Endothelial cell of umbilical vein (primary cell): ENCODE measurements at regions not wholly inside any gene's neighbourhood (a gene's known extent, or its start where the extent isn't known, plus 50 kb on each side); places are given as distances from the start of the nearest gene placed in this dataset.

Source experiments
- BruUV-seq: library from RNA; stranded (reverse); fragments of 400-500 nt; replicated peaks from 2 replicates; lab custom pipeline; 2021; lab: Mats Ljungman, UMichigan
- CTCF ChIA-PET: fragments of 300-600, 350-600 bp; sonication (Branson Sonifier 250); formaldehyde crosslinking; loops from one replicate; lab custom pipeline; 2021; ENCODE audit warnings: antibody characterized with exemption, inconsistent platforms; lab: Charles Lee
- POLR2A ChIA-PET: fragments of 300-600, 350-600 bp; sonication (Branson Sonifier 250); formaldehyde crosslinking; loops from one replicate; lab custom pipeline; 2021; ENCODE audit warnings: antibody characterized with exemption, inconsistent platforms; lab: Charles Lee
- DNase-seq: peaks from one replicate; pipeline ENCODE4 v3.0.0-alpha.2; 2011; ENCODE audit warnings: low read depth, low spot score
- FAIRE-seq: peaks from 2 replicates; lab custom pipeline; 2011; peaks lifted over from hg19 to GRCh38; lab: Jason Lieb, UNC
- H2AFZ ChIP-seq: 2 replicates; pipeline ENCODE4 v1.6.0; 2012; ENCODE audit warnings: low read depth, low read length, control low read depth, inconsistent platforms
- H3K27ac ChIP-seq: 2 replicates; pipeline ENCODE4 v1.5.1; 2011; ENCODE audit warnings: low read depth, mild to moderate bottlenecking, control low read depth, low read length, moderate library complexity; ENCODE audit not compliant: insufficient read depth
- H3K27me3 ChIP-seq, 2 experiments: 2 replicates each; pipeline versions ENCODE4 v1.6.0 to v1.6.1; 2011; ENCODE audit warnings: low read length in 2 of 2, mixed read lengths in 1 of 2; ENCODE audit not compliant: control insufficient read depth in 2 of 2, insufficient read depth in 2 of 2
- H3K36me3 ChIP-seq, 2 experiments: 2 replicates in 1 of 2; 3 replicates in 1 of 2; pipeline ENCODE4 v1.5.1; 2011; ENCODE audit warnings: low read length in 2 of 2, mild to moderate bottlenecking in 1 of 2, moderate library complexity in 1 of 2; ENCODE audit not compliant: control insufficient read depth in 2 of 2, insufficient read depth in 2 of 2; ENCODE audit errors: extremely low read depth in 1 of 2
- H3K4me1 ChIP-seq: 3 replicates; pipeline ENCODE4 v1.5.1; 2011; ENCODE audit warnings: mild to moderate bottlenecking, low read length; ENCODE audit not compliant: control insufficient read depth, insufficient read depth; ENCODE audit errors: extremely low read depth
- H3K4me2 ChIP-seq: 2 replicates; pipeline ENCODE4 v1.6.1; 2011; ENCODE audit warnings: low read length, control low read depth, mixed read lengths; ENCODE audit not compliant: insufficient read depth
- H3K4me3 ChIP-seq, 3 experiments: fragments of 200-600 bp in 1 of 3; sonication (generic), shearing (Covaris generic) in 1 of 3; replicated peaks in 1 of 3; 2 replicates each; pipeline ENCODE4 v1.5.1; 2011 to 2016; ENCODE audit warnings: control low read depth in 3 of 3, low read length in 3 of 3, mild to moderate bottlenecking in 2 of 3, inconsistent platforms in 1 of 3, low read depth in 1 of 3, moderate library complexity in 1 of 3; ENCODE audit not compliant: insufficient read depth in 1 of 3
- H3K79me2 ChIP-seq: 2 replicates; pipeline ENCODE4 v1.6.0; 2012; ENCODE audit warnings: low read length, inconsistent platforms; ENCODE audit not compliant: control insufficient read depth, insufficient read depth
- H3K9ac ChIP-seq: replicated peaks from 2 replicates; pipeline ENCODE3; 2011; ENCODE audit warnings: low read length, control low read depth; ENCODE audit not compliant: insufficient read depth; ENCODE audit errors: extremely low read depth
- H3K9me1 ChIP-seq: replicated peaks from 3 replicates; pipeline ENCODE4 v1.6.0; 2011; ENCODE audit warnings: mild to moderate bottlenecking, low read length; ENCODE audit not compliant: control insufficient read depth, insufficient read depth; ENCODE audit errors: extremely low read depth
- H3K9me3 ChIP-seq: replicated peaks from 2 replicates; pipeline ENCODE4 v1.5.1; 2012; ENCODE audit warnings: low read length, inconsistent platforms; ENCODE audit not compliant: control insufficient read depth, insufficient read depth
- H4K20me1 ChIP-seq: replicated peaks from 2 replicates; pipeline ENCODE3; 2011; ENCODE audit warnings: mild to moderate bottlenecking, low read length; ENCODE audit not compliant: control insufficient read depth, insufficient read depth; ENCODE audit errors: extremely low read depth
- CTCF ChIP-seq, 2 donors: IDR thresholded peaks; 1 replicate in 1 of 2; 2 replicates in 1 of 2; pipeline ENCODE4 v1.5.1; 2011; ENCODE audit warnings: low read length in 2 of 2, mild to moderate bottlenecking in 2 of 2, moderate library complexity in 2 of 2, control low read depth in 1 of 2, inconsistent platforms in 1 of 2, low read depth in 1 of 2; ENCODE audit not compliant: insufficient read depth in 1 of 2; ENCODE audit errors: extremely low read depth in 1 of 2
- EZH2 ChIP-seq: IDR thresholded peaks from 2 replicates; pipeline ENCODE4 v1.6.1; 2012; ENCODE audit warnings: borderline replicate concordance, low read depth, mild to moderate bottlenecking, moderate library complexity, low read length, inconsistent platforms; ENCODE audit not compliant: severe bottlenecking
- FOS ChIP-seq: IDR thresholded peaks from 2 replicates; pipeline ENCODE4 v1.6.1; 2011; ENCODE audit warnings: mild to moderate bottlenecking, low read length, moderate library complexity, borderline replicate concordance; ENCODE audit not compliant: insufficient read depth
- GATA2 ChIP-seq: IDR thresholded peaks from 2 replicates; pipeline ENCODE4 v1.7.0; 2011; ENCODE audit warnings: low read depth, mild to moderate bottlenecking, moderate library complexity, mixed read lengths, low read length; ENCODE audit not compliant: insufficient read length, insufficient read depth
- JUN ChIP-seq: IDR thresholded peaks from 2 replicates; pipeline ENCODE4 v1.6.1; 2011; ENCODE audit warnings: borderline replicate concordance, low read depth; ENCODE audit not compliant: insufficient read length, insufficient read depth
- MYC ChIP-seq: IDR thresholded peaks from one replicate; pipeline ENCODE4 v1.6.1; 2011; ENCODE audit warnings: mild to moderate bottlenecking, low read depth, low read length
- POLR2A ChIP-seq: IDR thresholded peaks from 2 replicates; pipeline ENCODE4 v1.6.1; 2012; ENCODE audit warnings: low read depth, mild to moderate bottlenecking, control low read depth, low read length
- POLR2AphosphoS5 ChIP-seq: IDR thresholded peaks from 2 replicates; pipeline ENCODE4 v1.6.1; 2012; ENCODE audit warnings: low read depth, mild to moderate bottlenecking, control low read depth, low read length, moderate library complexity; ENCODE audit not compliant: insufficient read depth
- dilution Hi-C: fragments of 300-500 bp; cut with MboI; formaldehyde crosslinking; loops from one replicate; pipeline ENCODE4 v1.15.0; 2019; ENCODE audit warnings: low sequenced_read_pairs; ENCODE audit not compliant: extremely low pct_ligation_motif_present
- intact Hi-C: fragments of 100-400 bp; cut with micrococcal nuclease; formaldehyde crosslinking; loops from one replicate; pipeline ENCODE4 v1.10.0; 2022
- TF ChIP-seq, protein P1 (sequence below): IDR thresholded peaks from 2 replicates; pipeline ENCODE4 v1.6.1; 2011; ENCODE audit not compliant: insufficient read depth, insufficient read length

GRCh38 chr2:222013889-222014288 is 284.9 kb downstream of the PAX3 start:
- no peaks in the 10 kb centered on the region for H3K79me2 ChIP-seq
- no peak for DNase-seq
- H3K36me3 ChIP-seq = no peaks in the 10 kb centered on the region
- no peaks in the 10 kb centered on the region for H3K9me3 ChIP-seq
- BruUV-seq = no TSS peak
- ChIA-PET POLR2A (no interaction called here), CTCF (interaction anchor here (0.5 kb wide), 1 partner anchor 38 kb away, joined by 3 read pairs; no protein-coding TSS in a partner anchor)
- TF ChIP-seq CTCF (IDR thresholded peaks at IDR 0.05; ENCODE audit: extremely low read depth in 1 of 2, insufficient read depth in 1 of 2, low read depth in 1 of 2, low read length in 2 of 2) = no peak
- no peak for TF ChIP-seq JUN
- TF ChIP-seq EZH2 = no peak
- no peaks in the 10 kb centered on the region for H3K9me1 ChIP-seq
- dilution Hi-C loops (no loop called here), intact Hi-C loops (no loop called here)
- no peak for FAIRE-seq
- H3K27ac ChIP-seq = no peak overlapping the region
- no peak overlapping the region for H2AFZ ChIP-seq
- no peaks in the 10 kb centered on the region for H3K27me3 ChIP-seq
- no peaks in the 10 kb centered on the region for H4K20me1 ChIP-seq
- no peaks in the 10 kb centered on the region for H3K4me1 ChIP-seq
- H3K4me2 ChIP-seq = no peak overlapping the region
- H3K4me3 ChIP-seq = no peak overlapping the region
- H3K9ac ChIP-seq = no peak overlapping the region

GRCh38 chr2:222000326-222000725 is 298.5 kb downstream of the PAX3 start:
- ChIA-PET CTCF (no interaction called here), POLR2A (no interaction called here)
- BruUV-seq = no TSS peak
- FAIRE-seq (no peak), DNase-seq (no peak)
- TF ChIP-seq CTCF (IDR thresholded peaks at IDR 0.05; ENCODE audit: extremely low read depth in 1 of 2, insufficient read depth in 1 of 2, low read depth in 1 of 2, low read length in 2 of 2) (no peak), MYC (no peak), FOS (no peak), POLR2AphosphoS5 (no peak), GATA2 (no peak), EZH2 (no peak), POLR2A (no peak), JUN (no peak)
- TF ChIP-seq, protein P1, sequence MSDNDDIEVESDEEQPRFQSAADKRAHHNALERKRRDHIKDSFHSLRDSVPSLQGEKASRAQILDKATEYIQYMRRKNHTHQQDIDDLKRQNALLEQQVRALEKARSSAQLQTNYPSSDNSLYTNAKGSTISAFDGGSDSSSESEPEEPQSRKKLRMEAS = no peak
- Histone ChIP-seq H3K36me3 (no peaks in the 10 kb centered on the region), H3K9me3 (no peaks in the 10 kb centered on the region), H4K20me1 (no peaks in the 10 kb centered on the region), H2AFZ (no peak overlapping the region), H3K27ac (no peak overlapping the region), H3K27me3 (no peaks in the 10 kb centered on the region), H3K79me2 (no peaks in the 10 kb centered on the region), H3K9ac (no peak overlapping the region), H3K4me1 (no peaks in the 10 kb centered on the region), H3K9me1 (no peaks in the 10 kb centered on the region), H3K4me2 (no peak overlapping the region), H3K4me3 (no peak overlapping the region)
- dilution Hi-C loops (no loop called here), intact Hi-C loops (no loop called here)
